ENCODE measurements at regions not wholly inside any gene's neighbourhood (a gene's known extent, or its start where the extent isn't known, plus 50 kb on each side); places are given as distances from the start of the nearest gene placed in this dataset.
"Not testable (repeated sequence)": the region's sequence is repeated elsewhere in the genome, so short reads cannot be mapped to it uniquely, and the experiment has no call there.

- no peak for TF ChIP-seq CTCF (IDR thresholded peaks at IDR 0.05; ENCODE audit: borderline replicate concordance, extremely low read depth, insufficient read depth)
- intact Hi-C loops (cut with DNase I) = no loop called here
- H3K9ac ChIP-seq (ENCODE audit: low read length in 3 of 3) = no peak overlapping the region
- no peaks in the 10 kb centered on the region for H3K4me1 ChIP-seq (ENCODE audit: control insufficient read depth in 2 of 3, insufficient read depth in 2 of 3, low read depth in 1 of 3, low read length in 3 of 3)
- no peak overlapping the region for H3K4me3 ChIP-seq (ENCODE audit: low read length in 3 of 3)
- H3K27me3 ChIP-seq (ENCODE audit: control insufficient read depth, insufficient read depth, low read length) = no peaks in the 10 kb centered on the region
- no peak overlapping the region for H3K27ac ChIP-seq (ENCODE audit: low read depth in 2 of 2, low read length in 2 of 2)
- no peaks in the 10 kb centered on the region for H3K36me3 ChIP-seq (ENCODE audit: control insufficient read depth in 2 of 3, insufficient read depth in 3 of 3, low read length in 3 of 3)
- H3K9me3 ChIP-seq (ENCODE audit: control insufficient read depth in 2 of 3, insufficient read depth in 1 of 3, low read length in 3 of 3) = no peaks in the 10 kb centered on the region
- DNase-seq (peak in 1 of 5 donors; percentile 7), FAIRE-seq (no peak)
These were observed 308.1 kb upstream of the CYRIA start for GRCh38 chr2:16973586-16974286.

GRCh38 chr2:16972276-16972675, 306.6 kb upstream of the CYRIA start:
- Histone ChIP-seq H3K9me3 (ENCODE audit: control insufficient read depth in 2 of 3, insufficient read depth in 1 of 3, low read length in 3 of 3) (no peaks in the 10 kb centered on the region), H3K4me1 (ENCODE audit: control insufficient read depth in 2 of 3, insufficient read depth in 2 of 3, low read depth in 1 of 3, low read length in 3 of 3) (no peaks in the 10 kb centered on the region), H3K27ac (ENCODE audit: low read depth in 2 of 2, low read length in 2 of 2) (no peak overlapping the region), H3K27me3 (ENCODE audit: control insufficient read depth, insufficient read depth, low read length) (no peaks in the 10 kb centered on the region), H3K4me3 (ENCODE audit: low read length in 3 of 3) (no peak overlapping the region), H3K9ac (ENCODE audit: low read length in 3 of 3) (no peak overlapping the region), H3K36me3 (ENCODE audit: control insufficient read depth in 2 of 3, insufficient read depth in 3 of 3, low read length in 3 of 3) (no peaks in the 10 kb centered on the region)
- FAIRE-seq (no peak), DNase-seq (no peak)
- no peak for TF ChIP-seq CTCF (IDR thresholded peaks at IDR 0.05; ENCODE audit: borderline replicate concordance, extremely low read depth, insufficient read depth)
- intact Hi-C loops (cut with DNase I) = no loop called here

- no peak overlapping the region for H3K9ac ChIP-seq (ENCODE audit: low read length in 3 of 3)
- no peak for FAIRE-seq
These were observed 306.1 kb upstream of the CYRIA start for GRCh38 chr2:16971722-16972234.

GRCh38 chr2:16970948-16971347, 305.3 kb upstream of the CYRIA start:
- H3K4me3 ChIP-seq (ENCODE audit: low read length in 3 of 3); intact Hi-C loops (cut with DNase I); H3K36me3 ChIP-seq (ENCODE audit: control insufficient read depth in 2 of 3, insufficient read depth in 3 of 3, low read length in 3 of 3); DNase-seq; H3K4me1 ChIP-seq (ENCODE audit: control insufficient read depth in 2 of 3, insufficient read depth in 2 of 3, low read depth in 1 of 3, low read length in 3 of 3); H3K9me3 ChIP-seq (ENCODE audit: control insufficient read depth in 2 of 3, insufficient read depth in 1 of 3, low read length in 3 of 3); H3K27ac ChIP-seq (ENCODE audit: low read depth in 2 of 2, low read length in 2 of 2); H3K9ac ChIP-seq (ENCODE audit: low read length in 3 of 3); H3K27me3 ChIP-seq (ENCODE audit: control insufficient read depth, insufficient read depth, low read length); FAIRE-seq: not testable (repeated sequence)

More at GRCh38 chr2:16971722-16972234, 306.1 kb upstream of the CYRIA start:
- H3K9me3 ChIP-seq (ENCODE audit: control insufficient read depth in 2 of 3, insufficient read depth in 1 of 3, low read length in 3 of 3) = no peaks in the 10 kb centered on the region
- H3K4me3 ChIP-seq (ENCODE audit: low read length in 3 of 3) = no peak overlapping the region
- no peaks in the 10 kb centered on the region for H3K4me1 ChIP-seq (ENCODE audit: control insufficient read depth in 2 of 3, insufficient read depth in 2 of 3, low read depth in 1 of 3, low read length in 3 of 3)
- TF ChIP-seq CTCF (IDR thresholded peaks at IDR 0.05; ENCODE audit: borderline replicate concordance, extremely low read depth, insufficient read depth) = no peak
- no peak for DNase-seq
- H3K36me3 ChIP-seq (ENCODE audit: control insufficient read depth in 2 of 3, insufficient read depth in 3 of 3, low read length in 3 of 3) = no peaks in the 10 kb centered on the region
- no peaks in the 10 kb centered on the region for H3K27me3 ChIP-seq (ENCODE audit: control insufficient read depth, insufficient read depth, low read length)
- H3K27ac ChIP-seq (ENCODE audit: low read depth in 2 of 2, low read length in 2 of 2) = no peak overlapping the region
- intact Hi-C loops (cut with DNase I) = no loop called here
